ENCODE measurements at regions not wholly inside any gene's neighbourhood (a gene's known extent, or its start where the extent isn't known, plus 50 kb on each side); places are given as distances from the start of the nearest gene placed in this dataset.
A peak's percentile ranks its signal among the peaks of the same experiment; 100 is the strongest.

DNA sequence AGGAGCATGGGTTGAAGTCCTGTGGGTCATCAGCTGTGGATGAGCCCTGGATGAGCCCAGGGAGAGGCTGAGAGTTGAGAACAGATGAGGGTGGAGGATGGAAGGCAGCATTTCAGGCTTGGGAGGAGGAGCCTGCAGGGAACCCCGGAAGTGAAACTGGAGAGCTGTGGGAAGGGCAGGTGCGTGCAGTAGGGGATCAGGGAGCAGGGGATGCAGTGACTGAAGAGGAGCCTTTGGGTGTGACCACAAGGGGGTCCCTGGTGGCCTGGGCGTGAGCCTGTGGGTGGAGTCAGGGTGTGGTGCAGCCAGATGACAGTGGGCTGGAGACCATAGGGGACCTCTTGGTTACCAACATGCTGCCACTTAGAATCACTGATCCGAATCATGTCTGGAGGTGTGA is 115.5 kb downstream of the PAPOLA start:
- no peak for DNase-seq

DNA sequence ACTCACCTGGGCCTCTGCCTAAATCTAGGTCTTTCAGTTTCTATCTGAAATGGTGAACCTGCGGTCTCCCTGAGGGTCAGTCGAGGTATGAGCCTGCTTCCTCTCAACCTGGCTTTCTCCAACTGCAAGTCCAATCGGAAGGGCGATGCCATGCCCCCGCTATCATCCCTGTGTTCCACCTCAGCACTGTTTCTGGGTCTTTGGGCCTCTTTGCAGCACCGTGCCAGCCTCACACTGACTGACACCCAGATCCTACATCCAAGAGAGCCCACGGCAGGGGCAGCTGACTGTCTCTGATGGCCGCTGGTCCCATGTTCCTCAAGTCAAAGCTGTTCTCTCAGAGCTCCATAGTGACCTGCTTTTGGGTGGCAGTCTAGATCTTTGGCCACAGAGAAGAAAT is 120.7 kb downstream of the PAPOLA start:
- no peak for DNase-seq

DNA sequence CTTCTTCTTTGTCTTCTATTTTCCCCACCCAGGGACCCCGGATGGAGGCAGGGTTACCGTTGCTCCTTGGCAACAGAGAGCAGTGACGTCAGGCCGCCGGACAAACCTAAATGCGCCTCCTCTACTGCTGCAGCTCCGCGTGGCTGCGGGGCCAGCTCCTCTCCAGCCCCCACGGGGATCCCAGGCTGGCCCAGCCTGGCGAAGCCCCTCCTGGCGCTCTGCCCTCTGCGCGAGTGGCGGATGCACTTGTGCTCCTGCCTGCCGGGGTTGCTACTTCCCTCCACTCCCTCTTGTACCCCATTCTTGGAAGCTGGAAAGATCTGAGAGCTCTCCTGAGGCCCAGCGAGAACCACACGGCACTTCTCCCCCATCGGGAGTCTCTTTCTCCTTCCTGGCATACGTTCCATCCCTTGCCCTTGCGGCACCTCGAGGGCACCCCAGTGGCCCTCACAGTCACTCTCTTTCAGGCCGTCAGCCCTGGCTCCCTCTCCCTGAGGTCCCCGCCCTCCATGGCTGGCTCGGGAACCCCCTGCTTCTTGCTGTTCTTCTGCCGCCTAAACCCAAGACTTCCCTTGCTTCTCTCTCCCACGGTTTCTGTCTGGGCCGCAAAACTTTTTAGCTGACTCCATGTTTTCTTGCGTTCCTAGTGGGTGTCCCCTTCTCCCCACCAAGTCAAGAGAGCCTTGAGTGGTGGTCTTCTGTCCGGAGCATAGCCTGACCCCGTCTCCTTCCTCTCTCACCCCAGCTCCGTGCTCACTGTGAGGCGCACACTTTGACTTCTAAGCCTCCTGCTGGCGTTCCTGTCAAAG is 121.7 kb downstream of the PAPOLA start:
- DNase-seq = no peak

DNA sequence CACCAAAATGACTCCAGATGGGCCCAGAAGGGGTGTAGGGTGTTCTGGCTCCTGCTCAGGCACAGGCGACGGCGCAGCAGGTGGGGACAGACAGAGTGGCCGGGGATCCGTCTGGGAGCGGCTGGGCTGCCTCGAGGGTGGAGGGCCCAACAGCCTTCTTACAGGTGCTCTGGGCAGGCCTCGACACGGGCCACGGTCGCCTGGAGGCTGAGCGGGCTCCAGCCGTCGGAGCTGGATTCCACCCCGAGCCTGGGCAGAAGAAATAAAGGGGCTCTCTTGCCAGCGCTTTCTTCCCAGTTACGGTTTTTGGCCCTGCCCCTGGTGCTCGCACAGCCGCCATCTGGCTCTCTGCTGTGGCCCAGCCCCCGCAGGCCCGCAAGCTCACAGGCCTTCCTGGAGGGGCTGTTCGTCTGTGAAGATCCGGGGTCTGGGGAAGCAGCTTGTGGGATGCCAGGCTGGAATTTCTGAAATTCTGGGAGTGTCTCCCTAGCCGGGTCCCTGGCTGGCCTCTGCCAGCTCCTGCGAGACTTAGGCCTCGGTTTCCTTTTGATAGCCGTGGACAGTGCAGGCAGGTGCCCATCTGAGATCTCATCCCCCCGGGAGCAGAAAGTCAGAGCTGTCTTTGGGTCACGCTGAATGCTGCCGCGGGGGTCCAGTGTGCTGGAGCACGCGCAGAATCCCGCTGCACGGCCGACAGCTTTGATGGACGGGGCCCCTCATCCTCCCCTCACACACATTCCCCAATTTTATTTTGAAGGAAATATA is 122.7 kb downstream of the PAPOLA start:
- no peak for DNase-seq

DNA sequence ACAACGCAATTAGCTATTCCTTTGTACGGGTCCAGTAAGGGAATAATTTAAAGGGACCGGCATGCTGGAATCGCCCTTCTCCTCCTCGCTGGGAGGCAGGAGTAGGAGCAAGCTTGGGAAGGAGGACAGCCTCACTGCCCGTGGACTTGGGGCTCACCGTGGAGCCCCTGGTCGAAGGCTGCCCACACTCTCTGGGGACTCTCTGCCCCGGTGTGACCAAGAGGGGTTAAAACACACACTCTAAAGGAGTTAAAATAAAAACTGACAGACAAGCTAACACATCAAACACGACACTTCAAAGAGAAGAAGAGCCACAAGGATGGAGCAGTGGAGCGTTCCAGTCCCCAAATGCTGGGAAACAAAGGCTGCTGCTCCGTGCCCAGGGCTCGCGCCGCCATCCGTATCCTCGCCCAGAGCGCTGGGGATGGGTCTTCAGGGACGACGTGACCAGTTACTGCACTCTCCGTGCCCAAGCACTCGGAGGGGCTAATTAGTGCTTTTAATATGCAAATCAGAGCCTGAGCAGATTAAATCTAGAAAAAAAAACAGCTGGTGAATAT is 123.3 kb downstream of the PAPOLA start:
- DNase-seq = no peak

DNA sequence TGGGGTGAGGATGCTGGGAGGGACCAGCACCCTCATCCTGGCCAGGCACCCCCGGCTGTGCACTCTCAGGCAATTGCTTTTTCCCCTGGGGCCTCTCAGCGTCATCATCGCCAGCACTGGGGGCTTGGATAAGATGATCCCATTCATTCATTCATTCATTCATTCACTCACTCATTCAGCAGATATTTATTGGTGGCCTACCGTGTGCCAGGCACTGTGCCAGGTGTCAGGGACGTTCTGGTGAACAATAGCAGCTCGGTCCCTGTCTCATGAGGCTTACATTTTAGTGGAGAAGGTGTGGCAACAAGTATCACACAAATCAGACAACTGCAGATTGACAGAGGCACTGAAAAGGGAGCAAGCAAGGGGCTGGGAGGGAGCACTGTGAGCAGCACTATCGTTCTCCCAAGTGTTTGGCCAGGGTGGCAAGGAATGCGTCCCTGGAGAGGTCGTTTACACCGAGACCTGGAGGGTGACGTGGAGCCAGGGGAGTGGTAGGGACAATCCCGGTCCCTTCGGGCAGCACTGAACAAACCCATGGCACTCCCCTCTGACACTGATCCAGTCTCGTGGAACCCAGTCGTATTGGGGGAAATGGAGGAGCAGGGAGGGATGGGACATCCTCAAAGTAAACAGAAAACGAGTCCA is 124.1 kb downstream of the PAPOLA start:
- no peak for DNase-seq

DNA sequence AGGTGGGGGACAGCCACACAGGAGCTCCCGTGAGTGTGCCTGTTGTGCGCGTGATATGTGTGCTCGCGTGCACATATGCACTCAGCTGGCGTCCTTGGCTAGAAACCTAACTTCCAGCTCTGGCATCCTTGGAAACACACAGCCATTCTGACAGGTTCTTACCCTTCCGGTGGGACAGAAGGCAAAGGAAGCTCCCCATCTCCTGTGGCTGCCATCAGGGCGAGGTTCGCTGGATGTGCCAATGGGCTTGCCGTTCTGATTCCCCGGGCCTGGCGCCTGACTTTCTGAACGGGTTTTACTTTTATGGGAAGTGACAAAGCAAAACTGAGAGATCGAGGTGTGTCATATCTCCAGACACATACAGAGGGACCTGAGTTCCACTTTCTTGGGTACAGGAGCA is 124.7 kb downstream of the PAPOLA start:
- peak; percentile 69 for DNase-seq

DNA sequence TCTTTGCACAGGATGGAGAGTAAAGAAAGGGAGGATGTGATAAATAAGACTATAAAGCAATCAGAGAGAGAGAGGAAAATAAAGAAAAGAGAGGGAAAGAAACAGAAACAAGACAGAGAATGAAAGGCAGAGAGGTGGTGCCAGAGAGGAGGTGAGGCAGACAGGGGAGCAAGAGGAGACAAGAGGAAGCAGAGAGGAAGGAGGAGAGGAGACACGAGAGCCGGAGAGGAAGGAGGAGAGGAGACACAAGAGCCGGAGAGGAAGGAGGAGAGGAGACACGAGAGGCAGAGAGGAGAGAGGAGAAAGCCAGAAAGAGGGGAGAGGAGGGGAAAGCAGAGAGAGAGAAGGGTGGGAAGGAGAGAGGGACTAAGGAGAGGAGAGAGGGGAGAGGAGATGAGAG is 125.2 kb downstream of the PAPOLA start:
- peak; percentile 53 for DNase-seq

DNA sequence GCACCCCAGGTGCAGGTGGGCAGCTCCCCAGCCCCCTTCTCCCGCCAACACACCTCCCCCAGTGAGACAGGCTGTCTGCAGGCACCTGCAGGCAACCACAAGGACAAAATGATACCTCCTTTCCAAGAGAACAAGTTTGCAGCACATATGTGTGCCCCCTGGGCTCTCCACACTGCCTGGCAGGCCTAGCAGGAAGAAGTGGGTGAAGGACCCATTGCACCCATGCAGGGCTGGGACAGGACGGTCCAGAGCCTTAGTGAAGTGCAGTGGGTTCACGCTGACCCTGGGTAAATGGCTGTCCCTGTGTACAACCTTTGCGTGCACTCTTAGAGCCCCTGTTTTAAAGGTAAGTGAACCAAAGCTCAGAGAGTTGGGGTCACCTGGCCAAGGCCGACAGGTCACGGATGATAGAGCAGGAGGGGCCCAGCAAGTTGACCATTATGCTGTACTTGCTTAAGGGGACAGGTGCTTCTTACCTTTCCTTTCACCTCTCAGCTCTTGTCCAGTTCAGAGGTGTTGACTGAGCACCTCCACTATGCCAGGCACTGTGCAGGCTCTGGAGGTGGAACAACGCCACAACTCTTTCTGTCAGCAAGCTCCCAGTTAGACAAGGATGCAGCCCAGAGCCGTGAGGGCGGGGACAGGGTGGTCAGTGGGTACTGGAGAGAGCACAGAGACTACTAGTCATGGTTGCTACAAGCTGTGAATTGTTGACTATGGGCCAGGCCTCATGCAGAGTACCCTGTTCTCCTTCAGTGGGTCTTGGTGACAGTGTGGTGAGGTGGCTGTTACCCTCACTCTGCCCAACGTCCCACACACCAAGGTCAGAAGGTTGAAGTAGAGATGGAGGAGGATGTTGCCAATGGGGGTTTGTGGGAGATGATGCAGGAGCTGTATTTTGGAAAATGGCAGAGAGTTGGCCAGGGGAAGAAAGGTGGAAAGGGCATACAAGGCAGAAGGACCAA is 125.9 kb downstream of the PAPOLA start:
- no peak for DNase-seq

DNA sequence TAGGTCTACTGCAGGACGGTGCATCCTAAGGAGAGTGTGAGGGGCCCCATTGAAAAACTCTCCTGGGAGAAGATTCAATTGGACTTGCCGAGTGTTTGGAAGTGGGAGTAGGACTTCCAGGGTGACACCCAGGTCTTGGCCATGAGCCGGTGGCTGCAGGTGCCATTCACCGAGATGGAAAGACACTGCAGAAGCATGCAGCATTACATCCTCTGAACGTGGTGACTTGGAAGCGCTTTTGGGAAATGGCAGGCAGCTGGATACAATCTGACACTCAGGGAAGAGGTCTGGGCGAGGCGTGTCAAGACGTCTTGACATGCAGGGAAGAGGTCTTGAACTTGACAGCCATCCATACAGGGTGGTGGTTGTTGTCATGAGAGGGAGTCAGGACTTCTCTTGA is 126.9 kb downstream of the PAPOLA start:
- DNase-seq = no peak

DNA sequence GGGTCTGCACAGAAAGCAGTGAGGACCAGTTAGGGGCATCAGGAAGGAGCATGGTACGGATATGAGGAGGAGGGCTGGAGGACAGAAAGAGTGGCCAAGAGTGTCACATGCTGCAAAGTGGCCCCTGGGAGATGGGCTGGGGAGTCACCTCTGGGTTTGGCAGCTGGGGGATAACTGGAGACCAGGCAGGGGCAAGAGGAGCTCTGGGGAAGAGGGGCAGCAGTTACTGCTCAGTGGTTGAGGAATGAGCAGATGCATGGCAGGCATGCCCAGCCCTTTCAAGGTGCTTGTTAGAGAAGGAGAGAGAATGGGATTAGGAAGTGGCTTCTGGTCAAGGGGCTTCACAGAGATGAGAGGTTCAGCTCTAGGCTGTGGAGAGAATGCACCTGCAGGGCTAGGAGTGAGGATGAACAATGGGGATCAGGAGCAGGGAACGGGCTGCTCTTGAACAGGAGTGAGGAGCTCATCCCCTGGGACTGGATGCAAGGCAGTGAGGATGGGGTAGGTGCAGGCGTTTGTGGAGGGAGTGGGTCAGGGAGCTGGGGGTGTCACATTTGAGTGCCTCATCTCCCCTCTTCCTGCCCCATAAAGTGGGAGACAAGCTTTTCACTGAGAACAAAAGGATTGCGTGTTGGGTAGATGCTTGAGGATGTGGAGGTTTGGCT is 127.5 kb downstream of the PAPOLA start:
- no peak for DNase-seq

DNA sequence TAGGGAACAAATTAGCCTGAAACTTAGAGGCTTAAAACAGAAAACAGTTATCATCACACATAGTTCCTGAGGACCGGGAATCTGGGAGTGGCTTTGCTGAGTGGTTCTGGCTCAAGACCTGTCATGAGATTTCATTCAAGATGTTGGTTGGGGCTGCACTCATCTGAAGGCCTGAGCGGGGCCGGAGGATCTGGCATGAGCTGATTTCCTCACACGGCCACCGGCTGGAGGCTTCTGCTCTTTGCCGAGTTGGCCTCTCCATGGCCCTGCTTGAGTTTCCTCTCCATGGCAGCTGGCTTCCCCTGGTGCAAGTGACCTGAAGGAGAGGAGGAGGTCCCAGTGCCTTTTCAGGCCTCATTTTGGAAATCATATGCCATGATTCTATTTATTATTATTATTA is 128.1 kb downstream of the PAPOLA start:
- DNase-seq = no peak

DNA sequence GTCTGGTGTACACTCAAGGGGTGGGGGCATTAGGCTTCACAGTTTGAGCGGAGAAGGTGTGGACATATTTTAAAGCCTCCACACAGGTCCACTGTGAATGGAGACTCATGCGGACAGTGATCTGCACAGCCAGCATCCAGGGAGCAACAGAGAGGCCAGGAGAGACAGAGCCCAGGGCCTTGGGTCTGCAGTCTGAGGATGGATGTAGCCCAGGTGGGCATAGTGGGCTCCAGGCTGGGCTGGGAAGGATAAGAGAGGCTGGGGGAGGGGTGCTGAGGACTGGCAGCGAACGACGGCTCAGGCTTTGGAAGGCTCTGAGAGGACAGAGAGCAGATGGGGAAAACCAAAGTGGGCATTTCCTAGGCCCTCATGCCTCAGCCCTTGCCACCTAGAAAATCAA is 128.8 kb downstream of the PAPOLA start:
- DNase-seq = no peak

DNA sequence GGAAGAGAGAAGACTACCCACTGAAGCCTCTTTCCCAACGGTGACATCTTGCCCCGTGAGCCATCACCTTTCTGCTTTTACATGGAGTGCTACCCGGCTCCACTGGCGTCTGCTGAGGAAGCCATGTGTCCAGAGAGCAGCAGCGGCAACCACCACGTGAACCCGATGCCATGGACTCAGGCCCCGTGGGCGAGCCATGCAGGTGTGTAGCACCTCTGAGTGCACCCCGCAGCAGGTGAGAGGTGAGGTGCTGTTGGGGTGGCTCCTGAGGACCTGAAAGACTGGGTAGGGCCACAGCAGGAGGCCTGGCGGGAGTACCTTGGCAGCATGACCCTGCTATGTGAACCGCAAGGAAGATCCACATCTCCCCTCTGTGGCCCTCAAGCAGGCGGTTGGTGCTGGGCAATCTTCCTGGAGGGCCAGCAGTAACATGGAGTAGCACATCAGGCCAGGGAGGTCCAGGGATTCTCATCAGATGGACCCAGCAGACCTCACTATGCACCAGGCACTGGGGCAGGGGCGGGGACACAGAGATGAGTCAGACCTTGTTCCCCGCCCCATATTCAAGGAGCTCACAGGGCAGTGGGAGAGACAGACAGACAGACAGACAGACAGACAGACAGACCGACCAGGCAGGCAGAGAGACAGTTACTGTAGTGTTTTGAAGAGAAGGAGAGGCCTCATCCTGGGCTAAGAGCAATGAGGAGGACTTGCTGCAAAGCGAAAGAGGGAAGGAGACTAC is 129.6 kb downstream of the PAPOLA start:
- no peak for DNase-seq

DNA sequence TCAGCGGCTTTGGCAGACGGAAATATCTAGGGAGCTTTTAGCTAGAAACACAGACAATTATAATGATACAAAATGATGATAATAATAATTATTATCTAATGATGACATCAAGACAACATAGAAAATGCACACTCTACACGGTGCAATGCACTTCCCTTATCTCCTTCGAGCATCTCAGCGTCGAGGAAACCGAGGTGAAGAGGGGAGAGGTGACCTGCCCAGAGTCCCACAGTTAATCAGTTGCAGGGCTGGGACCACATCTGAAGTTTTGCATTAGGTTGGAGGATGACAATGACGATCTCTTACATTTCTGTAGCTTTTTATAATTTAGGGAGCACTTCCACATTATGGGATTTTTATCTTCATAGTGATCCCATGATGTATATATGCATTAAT is 130.2 kb downstream of the PAPOLA start:
- DNase-seq = no peak

DNA sequence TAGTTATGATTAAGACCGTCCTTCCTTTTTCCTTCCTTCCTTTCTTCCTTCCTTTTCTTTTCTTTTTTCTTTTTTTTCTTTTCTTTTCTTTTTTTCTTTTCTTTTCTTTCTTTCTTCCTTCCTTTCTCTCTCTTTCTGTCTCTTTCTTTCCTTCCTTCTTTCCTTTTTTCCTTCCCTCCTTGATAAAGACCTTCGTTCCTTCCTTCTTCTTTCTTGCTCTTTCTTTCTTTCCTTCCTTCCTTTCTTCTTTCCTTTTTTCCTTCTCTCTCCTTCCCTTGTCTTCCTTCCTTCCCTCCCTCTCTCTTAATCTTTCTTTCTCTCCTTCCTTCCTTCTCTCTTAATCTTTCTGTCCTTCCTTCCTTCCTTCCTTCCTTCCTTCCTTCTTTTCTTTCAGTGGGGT is 130.9 kb downstream of the PAPOLA start:
- no peak for DNase-seq

DNA sequence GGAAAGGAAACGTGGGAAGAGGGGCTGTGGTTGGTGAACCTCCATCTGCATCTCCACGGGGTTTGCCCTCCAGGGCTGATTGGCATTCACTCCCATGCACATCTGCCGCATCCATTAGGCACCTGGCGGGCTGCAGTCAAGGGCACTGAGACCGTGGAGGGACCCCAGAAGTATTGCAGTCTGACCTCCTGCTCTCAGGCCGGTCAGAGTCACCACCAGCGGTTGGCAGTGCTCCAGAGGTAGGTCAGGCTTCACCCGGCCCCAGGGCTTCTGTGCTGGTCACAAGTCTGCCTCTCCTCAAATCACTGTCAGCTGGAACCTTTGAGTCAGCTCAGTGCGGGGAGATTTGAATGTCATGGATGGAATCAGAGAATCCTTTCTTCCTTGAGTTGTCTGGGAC is 132.3 kb downstream of the PAPOLA start:
- no peak for DNase-seq

DNA sequence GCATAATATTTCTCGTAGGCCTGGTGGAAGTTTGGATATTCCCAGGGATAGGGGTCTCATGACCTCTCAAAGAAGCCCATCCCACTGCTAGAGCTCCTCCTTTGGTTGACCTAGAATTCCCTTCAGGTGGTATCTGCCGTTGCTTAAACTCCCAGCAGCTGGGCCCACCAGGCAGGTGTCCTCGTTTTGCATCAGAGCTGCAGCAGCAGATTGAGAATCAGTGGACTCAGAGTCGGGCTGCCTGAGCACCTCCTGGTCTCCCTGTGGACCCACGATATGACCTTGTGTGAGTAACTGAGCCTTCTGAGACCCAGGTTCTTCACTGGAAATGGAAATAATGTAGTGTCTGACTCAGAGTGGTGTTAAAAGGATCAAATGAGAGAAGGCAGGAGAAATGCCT is 132.7 kb downstream of the PAPOLA start:
- DNase-seq = no peak

DNA sequence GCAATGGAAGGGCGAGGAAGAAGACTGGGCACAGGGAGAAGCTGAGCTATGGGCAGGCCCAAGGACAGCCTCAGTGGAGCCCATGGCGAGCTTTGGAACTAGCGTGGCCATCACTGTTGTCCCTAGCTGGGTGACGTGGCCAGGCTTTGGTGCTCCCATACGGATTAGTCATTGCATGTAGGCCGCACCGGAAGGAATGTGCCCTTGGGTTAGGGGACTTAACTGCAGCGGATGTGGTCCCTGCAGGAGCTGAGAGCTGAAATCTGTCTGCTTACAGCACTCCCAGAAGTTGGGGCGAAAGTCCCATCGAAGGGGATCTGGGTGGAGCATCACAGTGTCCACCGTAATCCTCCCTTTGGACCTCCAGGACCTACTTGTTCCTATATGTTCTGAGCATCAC is 133.7 kb downstream of the PAPOLA start:
- no peak for DNase-seq

DNA sequence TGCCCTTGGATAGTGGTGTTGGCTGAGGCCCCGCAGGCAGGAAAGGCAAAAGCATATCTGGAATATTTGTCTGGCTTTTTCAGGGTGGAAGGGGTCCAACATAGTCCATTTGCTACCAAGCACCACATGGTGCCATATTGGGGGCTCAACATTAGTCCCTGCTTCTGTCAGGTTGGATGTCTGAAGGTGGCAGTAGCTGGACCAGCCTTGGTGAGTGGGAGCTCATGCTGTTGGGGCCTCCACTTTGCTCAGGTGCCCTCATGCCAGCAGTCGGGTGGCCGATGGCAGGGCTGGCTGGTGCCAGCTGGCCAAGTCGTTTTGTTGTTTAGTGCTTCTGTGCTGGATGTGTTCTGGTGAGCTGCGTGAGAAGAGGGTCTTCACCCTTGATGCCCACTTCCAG is 135.3 kb downstream of the PAPOLA start:
- no peak for DNase-seq
